ENCODE measurements at regions not wholly inside any gene's neighbourhood (a gene's known extent, or its start where the extent isn't known, plus 50 kb on each side); places are given as distances from the start of the nearest gene placed in this dataset.

DNA sequence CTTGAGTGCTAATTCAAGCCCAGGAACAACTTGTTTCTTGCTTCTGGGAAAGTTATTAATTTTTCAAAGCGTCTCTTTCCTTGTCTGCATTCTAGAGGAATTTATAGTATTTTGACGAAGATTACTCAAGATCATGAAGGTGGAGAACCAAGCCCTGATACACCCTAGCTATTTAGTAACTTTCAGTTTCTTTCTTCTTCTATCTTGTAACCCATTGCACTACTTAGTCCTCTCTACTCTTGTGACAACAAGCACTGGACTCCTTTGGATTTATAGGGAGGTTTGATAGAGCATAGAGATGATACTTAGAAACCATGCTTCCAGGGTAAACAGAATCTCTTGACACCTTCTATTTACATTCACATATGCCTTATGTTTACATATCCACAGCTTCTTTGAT is 203.3 kb upstream of the GRM7 start:
- H3K27ac ChIP-seq (ENCODE audit: extremely low read length, insufficient read depth, low read length), result no peak overlapping the region
- H3K4me1 ChIP-seq (ENCODE audit: insufficient read depth, low read length), result no peaks in the 10 kb centered on the region
- no peak for FAIRE-seq
- CTCF ChIA-PET (ENCODE audit: low intra/inter-chr PET ratio, low total read pairs), result no interaction called here
- no peaks in the 10 kb centered on the region for H3K36me3 ChIP-seq (replicated peaks in 1 of 2; ENCODE audit: control insufficient read depth in 1 of 2, insufficient read depth in 2 of 2, low read length in 2 of 2)
- H4K20me1 ChIP-seq (ENCODE audit: insufficient read depth, low read length), result no peaks in the 10 kb centered on the region
- TF ChIP-seq BRF2 (CRISPR knock-in tag; IDR thresholded peaks at IDR 0.05) (no peak), ZNF274 (CRISPR knock-in tag; IDR thresholded peaks at IDR 0.05) (no peak), TERF1 (CRISPR knock-in tag; IDR thresholded peaks at IDR 0.05) (no peak), IKZF4 (CRISPR knock-in tag; IDR thresholded peaks at IDR 0.05; ENCODE audit: borderline replicate concordance, low read depth, not compliant biosample characterization) (no peak), ZNF207 (IDR thresholded peaks at IDR 0.05; ENCODE audit: borderline replicate concordance) (no peak), RBAK (CRISPR knock-in tag; IDR thresholded peaks at IDR 0.05) (no peak), ZNF446 (CRISPR knock-in tag; IDR thresholded peaks at IDR 0.05) (no peak)
- TF ChIP-seq, protein P1, sequence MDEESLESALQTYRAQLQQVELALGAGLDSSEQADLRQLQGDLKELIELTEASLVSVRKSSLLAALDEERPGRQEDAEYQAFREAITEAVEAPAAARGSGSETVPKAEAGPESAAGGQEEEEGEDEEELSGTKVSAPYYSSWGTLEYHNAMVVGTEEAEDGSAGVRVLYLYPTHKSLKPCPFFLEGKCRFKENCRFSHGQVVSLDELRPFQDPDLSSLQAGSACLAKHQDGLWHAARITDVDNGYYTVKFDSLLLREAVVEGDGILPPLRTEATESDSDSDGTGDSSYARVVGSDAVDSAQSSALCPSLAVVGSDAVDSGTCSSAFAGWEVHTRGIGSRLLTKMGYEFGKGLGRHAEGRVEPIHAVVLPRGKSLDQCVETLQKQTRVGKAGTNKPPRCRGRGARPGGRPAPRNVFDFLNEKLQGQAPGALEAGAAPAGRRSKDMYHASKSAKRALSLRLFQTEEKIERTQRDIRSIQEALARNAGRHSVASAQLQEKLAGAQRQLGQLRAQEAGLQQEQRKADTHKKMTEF (CRISPR knock-in tag; IDR thresholded peaks at IDR 0.05), result no peak
- ATAC-seq, result no peak
- in situ Hi-C loops (cut with HindIII; ENCODE audit: extremely low pct_ligation_motif_present, low pct_unique_long_range_greater_than_20kb) (no loop called here), intact Hi-C loops (cut with micrococcal nuclease; ENCODE audit: unreplicated experiment) (no loop called here)
- no peak overlapping the region for H3K9ac ChIP-seq (ENCODE audit: insufficient read depth, low read depth, low read length)
- no peak overlapping the region for H3K4me3 ChIP-seq (replicated peaks in 1 of 3; ENCODE audit: insufficient read depth in 1 of 3, low read depth in 2 of 3, low read length in 3 of 3)
- no peak overlapping the region for H3K4me2 ChIP-seq (ENCODE audit: low read depth, low read length)
- DNase-seq (ENCODE audit: low spot score), result no peak
- BruUV-seq (replicated peaks), result no TSS peak
- H3K27me3 ChIP-seq (ENCODE audit: control insufficient read depth in 1 of 2, insufficient read depth in 2 of 2, low read length in 2 of 2), result no peaks in the 10 kb centered on the region
- no peaks in the 10 kb centered on the region for H3K79me2 ChIP-seq (ENCODE audit: insufficient read depth, low read length)
- POLR2A ChIA-PET, result no interaction called here
- 7% methylated on average over 2 of the region's 2 CpGs for WGBS (ENCODE audit: low lambda C conversion rate)
- peaks cover 88% of the 10 kb centered on the region for H3K9me3 ChIP-seq (ENCODE audit: low read length)
- H2AFZ ChIP-seq (ENCODE audit: low read length), result no peak overlapping the region
